ENCODE measurements at regions not wholly inside any gene's neighbourhood (a gene's known extent, or its start where the extent isn't known, plus 50 kb on each side); places are given as distances from the start of the nearest gene placed in this dataset.

GRCh38 chr5:121741156-121741555 lies 110.5 kb upstream of the FTMT start:
- TF ChIP-seq ZNF668 (CRISPR knock-in tag; IDR thresholded peaks at IDR 0.05) (no peak), MNT (conservative IDR thresholded peaks at IDR 0.05) (no peak), HDGF (IDR thresholded peaks at IDR 0.05) (no peak), HDAC2 (IDR thresholded peaks at IDR 0.05) (no peak)
- TF ChIP-seq, protein P1, sequence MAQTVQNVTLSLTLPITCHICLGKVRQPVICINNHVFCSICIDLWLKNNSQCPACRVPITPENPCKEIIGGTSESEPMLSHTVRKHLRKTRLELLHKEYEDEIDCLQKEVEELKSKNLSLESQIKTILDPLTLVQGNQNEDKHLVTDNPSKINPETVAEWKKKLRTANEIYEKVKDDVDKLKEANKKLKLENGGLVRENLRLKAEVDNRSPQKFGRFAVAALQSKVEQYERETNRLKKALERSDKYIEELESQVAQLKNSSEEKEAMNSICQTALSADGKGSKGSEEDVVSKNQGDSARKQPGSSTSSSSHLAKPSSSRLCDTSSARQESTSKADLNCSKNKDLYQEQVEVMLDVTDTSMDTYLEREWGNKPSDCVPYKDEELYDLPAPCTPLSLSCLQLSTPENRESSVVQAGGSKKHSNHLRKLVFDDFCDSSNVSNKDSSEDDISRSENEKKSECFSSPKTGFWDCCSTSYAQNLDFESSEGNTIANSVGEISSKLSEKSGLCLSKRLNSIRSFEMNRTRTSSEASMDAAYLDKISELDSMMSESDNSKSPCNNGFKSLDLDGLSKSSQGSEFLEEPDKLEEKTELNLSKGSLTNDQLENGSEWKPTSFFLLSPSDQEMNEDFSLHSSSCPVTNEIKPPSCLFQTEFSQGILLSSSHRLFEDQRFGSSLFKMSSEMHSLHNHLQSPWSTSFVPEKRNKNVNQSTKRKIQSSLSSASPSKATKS (CRISPR knock-in tag; IDR thresholded peaks at IDR 0.05), result no peak

Data from K562 (cell line).